OCI-LY1 (cell line): ENCODE measurements at regions not wholly inside any gene's neighbourhood (a gene's known extent, or its start where the extent isn't known, plus 50 kb on each side); places are given as distances from the start of the nearest gene placed in this dataset.

Experiments
- CTCF ChIP-seq: fragments of 200-600 bp; sonication (generic), shearing (Covaris generic); IDR thresholded peaks from 2 replicates; pipeline ENCODE4 v1.5.1; 2017; ENCODE audit warnings: mild to moderate bottlenecking, antibody characterized with exemption, low read length, moderate library complexity, mixed read lengths
- EZH2 ChIP-seq: fragments of 200-600 bp; sonication (generic), shearing (Covaris generic); IDR thresholded peaks from 2 replicates; pipeline ENCODE4 v1.8.0; 2017; ENCODE audit warnings: borderline replicate concordance, mixed run types, mild to moderate bottlenecking, antibody characterized with exemption, low read length, moderate library complexity, mixed read lengths

DNA sequence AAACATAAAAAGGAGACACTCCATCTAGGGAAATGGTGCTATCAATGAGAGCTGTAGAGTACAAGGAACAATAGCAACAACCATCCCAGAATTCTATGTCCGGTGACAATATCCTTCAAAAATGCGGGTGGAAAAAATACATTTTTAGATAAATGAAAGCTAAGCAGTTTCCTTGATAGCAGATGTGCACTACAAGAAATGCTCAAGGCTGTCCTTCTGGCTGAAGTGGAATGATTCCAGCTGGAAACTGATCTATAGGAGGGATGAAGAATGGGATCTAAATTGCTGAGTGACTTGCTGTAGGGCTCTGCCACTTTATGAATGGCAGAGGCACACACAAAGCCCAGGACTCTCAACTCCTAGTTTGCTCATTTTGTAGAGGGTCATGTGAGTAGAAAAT is 763.1 kb downstream of the C6orf118 start:
- no peak for TF ChIP-seq CTCF
- TF ChIP-seq EZH2, result no peak
